Stimulated activated naive B cell treated with anti-CD40 and anti-IgM and Interleukin-4, amounts not matched to agents 10 μg/mL and 1 μg/mL and 100 μg/mL, for 72 hours (primary cell): ENCODE measurements at regions not wholly inside any gene's neighbourhood (a gene's known extent, or its start where the extent isn't known, plus 50 kb on each side); places are given as distances from the start of the nearest gene placed in this dataset.
"Not testable (repeated sequence)": the region's sequence is repeated elsewhere in the genome, so short reads cannot be mapped to it uniquely, and the experiment has no call there.

ENCODE experiments used
- ATAC-seq, 2 donors: fragments of 150-1000 bp; cut with Tn5 transposase; replicated peaks; 2 replicates each; pipeline ENCODE4 v1.10.0; 2021; ENCODE audit warnings: moderate library complexity in 1 of 2
- DNase-seq: peaks from one replicate; pipeline ENCODE4 v3.0.0; 2021
- H3K27ac Mint-ChIP-seq: one replicate; pipeline ENCODE4 v1.8.0; 2022; ENCODE audit warnings: mild to moderate bottlenecking, mixed read lengths
- H3K27me3 Mint-ChIP-seq, 2 donors: one replicate each; pipeline ENCODE4 v1.8.0; 2022; ENCODE audit warnings: mixed read lengths in 2 of 2
- H3K36me3 Mint-ChIP-seq, 2 donors: one replicate each; pipeline ENCODE4 v1.8.0; 2022; ENCODE audit warnings: mixed read lengths in 2 of 2, mild to moderate bottlenecking in 1 of 2
- H3K4me1 Mint-ChIP-seq, 2 donors: one replicate each; pipeline ENCODE4 v1.8.0; 2022; ENCODE audit warnings: mixed read lengths in 2 of 2, mild to moderate bottlenecking in 1 of 2
- H3K4me3 Mint-ChIP-seq, 2 donors: one replicate each; pipeline ENCODE4 v1.8.0; 2022; ENCODE audit warnings: mild to moderate bottlenecking in 2 of 2, mixed read lengths in 2 of 2, moderate library complexity in 1 of 2
- H3K9me3 Mint-ChIP-seq, 2 donors: one replicate each; pipeline ENCODE4 v1.8.0; 2022; ENCODE audit warnings: mixed read lengths in 2 of 2, mild to moderate bottlenecking in 1 of 2

DNA sequence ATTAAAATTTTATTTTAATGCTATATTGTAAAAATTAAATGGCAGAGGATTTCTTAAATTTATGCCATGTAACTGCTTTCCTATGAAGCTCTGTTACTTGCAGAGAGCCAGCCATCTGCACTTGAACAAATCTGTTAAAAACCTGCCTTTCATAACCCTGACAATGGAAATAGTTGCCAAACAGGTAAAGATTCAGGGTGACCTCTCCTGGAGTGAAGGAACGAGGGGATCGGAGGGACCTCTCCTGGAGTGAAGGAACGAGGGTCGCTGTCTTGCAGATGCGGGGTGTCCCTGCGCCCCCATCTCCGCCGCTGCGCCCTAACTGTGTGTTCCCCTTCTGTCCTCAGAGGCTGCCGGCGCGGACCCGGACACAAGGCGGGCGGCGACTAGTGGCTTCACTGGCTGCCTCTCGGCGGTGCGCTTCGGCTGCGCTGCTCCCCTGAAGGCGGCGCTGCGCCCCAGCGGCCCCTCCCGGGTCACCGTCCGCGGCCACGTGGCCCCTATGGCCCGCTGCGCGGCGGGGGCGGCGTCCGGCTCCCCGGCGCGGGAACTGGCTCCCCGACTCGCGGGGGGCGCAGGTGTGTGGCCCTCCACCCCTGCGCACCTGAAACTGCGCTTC lies 295.9 kb upstream of the SPATA31A3 start:
- not testable (repeated sequence) for H3K4me3 Mint-ChIP-seq, H3K4me1 Mint-ChIP-seq, H3K9me3 Mint-ChIP-seq, H3K36me3 Mint-ChIP-seq, H3K27ac Mint-ChIP-seq, DNase-seq, H3K27me3 Mint-ChIP-seq
- ATAC-seq = peak in 1 of 2 donors; percentile 31

DNA sequence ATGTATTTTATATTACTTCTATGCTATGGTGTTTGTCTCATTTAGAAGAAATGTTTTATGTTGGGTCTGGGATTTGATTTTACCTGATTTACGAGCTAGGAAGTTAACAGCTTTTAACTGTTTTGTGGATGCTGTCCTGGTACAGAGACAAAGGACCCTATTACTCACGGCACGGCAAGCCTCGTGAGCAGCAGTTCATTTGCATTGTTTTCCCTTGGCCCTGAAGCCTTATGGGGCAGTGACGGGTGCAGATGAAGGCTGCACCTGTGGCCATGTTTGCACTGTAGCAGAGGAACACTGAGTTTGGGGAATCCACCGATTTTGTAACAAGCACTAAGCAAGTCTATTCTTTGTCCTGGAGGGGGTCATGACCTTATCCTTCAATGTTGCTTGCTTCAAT lies 291.9 kb upstream of the SPATA31A3 start:
- not testable (repeated sequence) for ATAC-seq, H3K4me1 Mint-ChIP-seq, H3K27me3 Mint-ChIP-seq, H3K27ac Mint-ChIP-seq, H3K4me3 Mint-ChIP-seq, H3K9me3 Mint-ChIP-seq, DNase-seq, H3K36me3 Mint-ChIP-seq

DNA sequence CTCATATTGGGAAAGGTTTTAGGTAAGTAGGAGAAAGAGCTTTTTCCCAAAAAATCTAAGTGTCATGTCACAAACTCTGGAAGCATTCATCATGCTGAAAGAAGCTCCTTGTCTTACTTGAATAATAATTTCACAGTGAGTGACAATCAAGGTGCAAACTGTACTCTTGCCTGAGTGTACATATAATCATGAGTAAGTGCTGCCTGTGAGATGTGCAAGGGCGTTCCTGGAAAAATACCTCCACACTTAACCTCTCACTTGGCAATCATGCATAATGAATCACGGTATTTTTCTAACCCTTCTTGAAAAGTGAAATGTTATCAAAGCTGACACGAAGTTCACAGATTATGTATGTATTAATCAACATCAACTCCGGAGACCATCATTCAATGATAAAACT lies 289.2 kb upstream of the SPATA31A3 start:
- H3K27me3 Mint-ChIP-seq, H3K4me3 Mint-ChIP-seq, ATAC-seq, H3K4me1 Mint-ChIP-seq, H3K9me3 Mint-ChIP-seq, H3K36me3 Mint-ChIP-seq, DNase-seq, H3K27ac Mint-ChIP-seq: not testable (repeated sequence)

DNA sequence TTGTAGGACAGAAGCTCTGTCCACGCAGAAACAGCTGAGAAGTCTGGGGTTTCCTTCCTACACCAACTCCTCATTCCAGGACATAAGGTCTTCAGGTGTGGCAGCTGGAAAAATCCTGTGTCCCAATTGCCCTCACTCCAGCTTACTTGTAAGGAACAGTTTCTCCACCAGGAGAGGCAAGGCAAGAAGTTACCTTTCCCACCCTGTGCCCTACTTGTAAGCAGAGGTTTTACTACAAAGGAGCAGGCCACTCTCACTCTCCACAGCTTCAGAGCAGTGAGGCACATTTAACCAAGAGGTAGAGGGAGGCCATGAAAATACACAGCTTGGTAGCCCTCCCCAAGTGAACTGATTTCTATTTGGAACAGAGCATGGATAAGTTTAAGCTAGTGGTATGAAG lies 277.3 kb upstream of the SPATA31A3 start:
- H3K4me1 Mint-ChIP-seq, H3K36me3 Mint-ChIP-seq, H3K4me3 Mint-ChIP-seq, H3K9me3 Mint-ChIP-seq, H3K27me3 Mint-ChIP-seq, ATAC-seq, H3K27ac Mint-ChIP-seq, DNase-seq: not testable (repeated sequence)

DNA sequence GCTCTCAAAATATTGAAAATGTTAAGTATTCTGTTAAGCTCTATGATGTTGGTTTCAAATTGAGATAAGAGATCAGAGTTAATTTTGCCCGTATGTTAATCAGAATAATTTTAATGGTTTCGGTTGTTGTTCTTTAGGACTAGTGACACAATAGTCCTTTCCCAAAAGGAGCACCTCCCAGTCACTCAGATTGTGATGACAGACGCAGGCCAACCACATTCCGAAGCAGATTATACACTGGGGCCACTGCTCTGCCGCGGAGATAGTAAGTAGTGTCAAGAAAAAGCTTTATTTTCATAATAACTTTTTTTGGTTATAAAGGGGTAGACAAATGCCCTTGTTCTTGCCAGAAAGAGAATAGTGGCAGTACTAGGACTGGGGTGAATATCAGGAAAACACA lies 265.5 kb upstream of the SPATA31A3 start:
- not testable (repeated sequence) for H3K4me3 Mint-ChIP-seq, H3K27me3 Mint-ChIP-seq, H3K36me3 Mint-ChIP-seq, ATAC-seq, H3K27ac Mint-ChIP-seq, H3K9me3 Mint-ChIP-seq, H3K4me1 Mint-ChIP-seq, DNase-seq

DNA sequence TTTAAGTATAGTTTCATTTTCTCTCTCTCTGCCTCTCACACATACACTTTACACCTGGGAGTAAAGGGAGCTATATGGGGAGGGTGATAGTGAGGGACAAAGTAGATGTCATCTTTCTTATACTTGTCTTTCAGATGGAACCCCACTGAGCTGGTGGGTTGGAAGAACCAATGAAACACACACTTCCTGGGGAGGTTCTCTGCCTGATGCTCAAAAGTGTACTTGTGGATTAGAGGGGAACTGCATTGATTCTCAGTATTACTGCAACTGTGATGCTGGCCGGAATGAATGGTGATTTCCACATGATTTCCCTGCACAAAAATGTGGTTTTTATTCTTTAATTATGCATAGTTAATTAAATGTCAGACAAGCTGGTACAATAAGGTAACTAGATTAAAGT lies 256.6 kb upstream of the SPATA31A3 start:
- not testable (repeated sequence) for H3K27me3 Mint-ChIP-seq, H3K27ac Mint-ChIP-seq, H3K4me3 Mint-ChIP-seq, H3K9me3 Mint-ChIP-seq, DNase-seq, H3K4me1 Mint-ChIP-seq, ATAC-seq, H3K36me3 Mint-ChIP-seq

DNA sequence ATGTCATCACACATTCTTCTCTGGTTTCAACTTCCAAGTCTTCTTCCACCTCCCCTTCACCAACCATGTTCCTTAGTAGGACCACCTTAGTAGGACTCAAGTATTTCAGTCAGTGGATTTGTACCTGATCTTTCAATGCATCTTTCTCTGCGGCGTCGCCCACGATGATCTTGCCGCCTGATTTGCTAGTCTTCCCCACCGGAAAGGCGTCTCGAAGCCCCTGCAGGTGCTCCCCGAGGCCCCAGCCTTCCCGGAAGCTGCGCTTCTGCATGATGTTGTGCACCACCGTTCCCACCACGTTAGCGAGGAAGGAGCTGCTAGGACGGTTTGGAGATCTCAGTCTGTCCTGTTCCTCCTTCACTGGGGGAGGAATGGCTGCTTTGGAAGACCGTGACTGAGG lies 219.7 kb upstream of the SPATA31A3 start:
- not testable (repeated sequence) for H3K36me3 Mint-ChIP-seq, DNase-seq

DNA sequence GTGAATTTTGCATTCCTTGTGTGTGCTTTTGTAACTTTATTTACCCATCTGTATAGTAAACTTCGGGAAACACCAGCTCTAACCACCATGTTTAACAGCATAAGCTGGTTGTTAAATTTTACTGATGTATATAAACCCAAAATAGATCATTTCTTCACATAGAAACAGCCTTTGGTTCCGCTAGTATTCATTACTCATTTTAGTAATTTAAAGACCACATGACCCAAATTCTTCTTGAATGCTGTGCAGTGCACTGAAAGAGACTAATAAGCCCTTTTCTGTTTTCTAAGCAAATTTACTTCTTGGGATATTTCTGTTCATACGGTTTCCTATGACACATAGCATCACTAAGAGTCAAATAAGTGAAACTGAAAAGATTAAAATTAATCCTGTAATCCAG lies 218.5 kb upstream of the SPATA31A3 start:
- DNase-seq, H3K4me3 Mint-ChIP-seq, ATAC-seq: not testable (repeated sequence)

More for the DNA sequence above, 219.7 kb upstream of the SPATA31A3 start:
- not testable (repeated sequence) for H3K9me3 Mint-ChIP-seq, H3K27me3 Mint-ChIP-seq, H3K4me1 Mint-ChIP-seq, H3K4me3 Mint-ChIP-seq, ATAC-seq, H3K27ac Mint-ChIP-seq

DNA sequence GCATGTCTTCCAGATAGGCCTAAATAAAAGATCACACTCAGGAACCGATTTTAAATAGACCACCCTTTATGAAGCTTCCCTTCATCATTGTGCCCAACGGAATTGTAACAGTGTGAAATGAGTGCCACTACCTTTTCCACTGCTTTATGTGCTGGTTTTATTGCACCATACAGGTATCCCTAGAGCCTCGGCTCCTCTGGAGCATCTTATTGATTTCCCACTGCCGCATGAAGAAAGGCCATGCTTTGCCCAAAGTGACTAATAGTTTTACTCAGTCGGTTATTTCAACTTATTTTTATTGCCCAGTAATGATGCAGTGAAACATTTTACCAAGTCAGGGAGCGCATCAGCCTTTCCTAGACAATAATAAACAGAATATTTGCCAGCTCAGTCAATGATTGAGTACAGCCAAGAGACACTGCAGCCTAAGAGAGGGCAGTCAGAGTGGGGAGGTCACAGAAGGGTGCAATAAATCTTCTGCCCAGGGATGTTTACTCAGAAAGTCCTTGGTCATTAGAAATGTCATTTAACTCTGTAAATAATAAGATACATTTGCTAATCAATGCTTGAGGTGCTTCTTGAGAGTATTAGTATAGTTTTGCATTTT lies 216.6 kb upstream of the SPATA31A3 start:
- ATAC-seq, H3K4me3 Mint-ChIP-seq, H3K27me3 Mint-ChIP-seq, H3K27ac Mint-ChIP-seq, H3K9me3 Mint-ChIP-seq, H3K36me3 Mint-ChIP-seq, H3K4me1 Mint-ChIP-seq, DNase-seq: not testable (repeated sequence)

More for the DNA sequence above, 218.5 kb upstream of the SPATA31A3 start:
- not testable (repeated sequence) for H3K27me3 Mint-ChIP-seq, H3K36me3 Mint-ChIP-seq, H3K27ac Mint-ChIP-seq, H3K9me3 Mint-ChIP-seq, H3K4me1 Mint-ChIP-seq

DNA sequence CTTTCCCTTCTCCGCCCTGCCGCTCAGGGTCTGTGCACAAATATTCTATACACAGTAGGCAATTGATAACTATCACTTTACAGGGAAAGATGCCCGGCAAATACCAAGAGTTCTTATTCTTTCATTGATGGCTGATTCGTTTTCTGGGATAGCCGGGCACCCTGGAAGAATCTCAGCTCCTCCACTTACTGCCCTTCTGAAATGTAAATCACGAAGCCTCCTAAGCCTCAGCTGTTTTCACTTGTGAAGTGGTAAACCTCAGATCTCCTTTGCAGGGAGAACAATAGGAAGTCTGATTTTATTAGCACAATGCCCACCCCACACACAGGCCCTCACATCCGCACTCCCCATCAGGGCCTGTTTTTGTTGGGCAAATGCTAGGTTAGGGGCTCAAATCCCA lies 203.8 kb upstream of the SPATA31A3 start:
- H3K4me3 Mint-ChIP-seq, DNase-seq, H3K9me3 Mint-ChIP-seq, H3K27me3 Mint-ChIP-seq, H3K4me1 Mint-ChIP-seq, ATAC-seq, H3K27ac Mint-ChIP-seq, H3K36me3 Mint-ChIP-seq: not testable (repeated sequence)

DNA sequence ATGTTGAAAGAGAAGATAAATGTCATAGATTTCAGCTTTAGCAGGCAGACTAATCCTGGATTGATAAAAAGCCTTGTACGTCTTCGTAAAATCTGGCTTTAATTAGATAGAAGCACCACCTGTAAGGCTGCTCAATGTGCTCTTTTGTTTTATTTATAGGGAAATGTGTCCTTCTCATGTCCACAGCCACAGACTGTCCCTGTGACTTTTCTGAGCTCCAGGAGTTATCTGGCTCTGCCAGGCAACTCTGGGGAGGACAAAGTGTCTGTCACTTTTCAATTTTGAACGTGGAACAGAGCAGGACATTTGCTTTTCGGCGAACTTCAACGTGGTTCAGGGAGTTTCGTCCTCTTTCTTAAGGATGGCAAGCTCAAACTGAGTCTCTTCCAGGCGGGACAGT lies 203.0 kb upstream of the SPATA31A3 start:
- not testable (repeated sequence) for H3K4me3 Mint-ChIP-seq, ATAC-seq, H3K36me3 Mint-ChIP-seq, DNase-seq, H3K27me3 Mint-ChIP-seq, H3K27ac Mint-ChIP-seq, H3K9me3 Mint-ChIP-seq, H3K4me1 Mint-ChIP-seq

DNA sequence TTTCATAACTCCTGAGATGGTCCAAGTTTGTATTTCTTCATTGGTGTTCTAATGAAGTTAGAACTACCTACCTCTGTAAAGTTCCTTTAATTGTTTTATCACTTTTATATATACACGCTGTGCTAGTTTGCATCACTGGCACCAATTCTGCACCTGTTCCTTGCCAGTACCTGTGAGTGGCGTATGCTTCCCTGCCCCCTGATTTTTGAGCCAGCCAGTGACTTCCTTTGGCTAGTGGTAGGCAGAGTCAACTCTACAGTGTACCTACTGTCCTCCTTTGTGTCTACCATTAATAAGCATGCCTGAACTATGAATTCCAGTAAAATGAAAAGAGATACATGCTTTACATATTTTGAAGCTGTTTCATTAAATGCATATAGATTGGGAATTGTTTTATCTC lies 186.8 kb upstream of the SPATA31A3 start:
- not testable (repeated sequence) for H3K27me3 Mint-ChIP-seq, H3K27ac Mint-ChIP-seq, H3K4me1 Mint-ChIP-seq, H3K36me3 Mint-ChIP-seq, ATAC-seq, DNase-seq, H3K4me3 Mint-ChIP-seq, H3K9me3 Mint-ChIP-seq

DNA sequence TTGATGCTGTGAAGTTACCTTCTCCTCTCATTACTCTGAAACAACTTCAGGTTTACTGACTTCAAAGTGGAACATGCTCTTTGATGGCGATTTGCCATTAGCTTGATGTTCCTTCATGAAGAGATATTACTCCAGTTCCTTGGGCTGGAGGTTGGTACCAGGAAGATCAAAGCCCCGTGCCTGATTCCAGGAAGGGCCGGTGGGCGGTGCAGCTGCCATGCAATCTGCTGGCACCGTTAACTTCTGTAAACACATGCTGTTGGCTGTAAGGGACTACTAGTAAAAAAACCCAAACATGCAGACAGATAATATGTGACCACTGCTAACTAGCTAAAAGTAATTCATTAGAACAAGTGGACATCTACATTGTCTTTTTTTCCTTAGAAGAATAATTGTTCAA lies 182.8 kb upstream of the SPATA31A3 start:
- ATAC-seq, DNase-seq, H3K27ac Mint-ChIP-seq, H3K36me3 Mint-ChIP-seq, H3K4me1 Mint-ChIP-seq, H3K27me3 Mint-ChIP-seq, H3K4me3 Mint-ChIP-seq, H3K9me3 Mint-ChIP-seq: not testable (repeated sequence)

DNA sequence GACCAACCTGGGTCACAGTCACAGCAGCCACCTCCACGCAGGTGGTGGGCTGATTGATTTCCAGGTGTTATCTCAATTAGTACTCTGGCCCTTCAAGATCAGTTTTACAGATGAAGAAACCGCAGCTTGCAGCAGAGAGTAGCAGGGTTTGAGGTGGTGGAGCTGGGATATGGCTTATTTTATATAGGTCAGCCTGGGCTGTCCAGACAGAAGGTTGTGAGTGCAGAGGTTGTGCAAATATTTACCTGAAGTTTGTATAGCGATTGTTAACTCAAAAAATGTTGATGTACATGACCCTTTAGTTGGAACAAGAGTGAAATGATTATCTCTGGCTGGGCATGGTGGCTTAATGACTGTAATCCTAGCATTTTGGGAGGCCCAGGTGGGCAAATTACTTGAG lies 179.4 kb upstream of the SPATA31A3 start:
- ATAC-seq = not testable (repeated sequence)

DNA sequence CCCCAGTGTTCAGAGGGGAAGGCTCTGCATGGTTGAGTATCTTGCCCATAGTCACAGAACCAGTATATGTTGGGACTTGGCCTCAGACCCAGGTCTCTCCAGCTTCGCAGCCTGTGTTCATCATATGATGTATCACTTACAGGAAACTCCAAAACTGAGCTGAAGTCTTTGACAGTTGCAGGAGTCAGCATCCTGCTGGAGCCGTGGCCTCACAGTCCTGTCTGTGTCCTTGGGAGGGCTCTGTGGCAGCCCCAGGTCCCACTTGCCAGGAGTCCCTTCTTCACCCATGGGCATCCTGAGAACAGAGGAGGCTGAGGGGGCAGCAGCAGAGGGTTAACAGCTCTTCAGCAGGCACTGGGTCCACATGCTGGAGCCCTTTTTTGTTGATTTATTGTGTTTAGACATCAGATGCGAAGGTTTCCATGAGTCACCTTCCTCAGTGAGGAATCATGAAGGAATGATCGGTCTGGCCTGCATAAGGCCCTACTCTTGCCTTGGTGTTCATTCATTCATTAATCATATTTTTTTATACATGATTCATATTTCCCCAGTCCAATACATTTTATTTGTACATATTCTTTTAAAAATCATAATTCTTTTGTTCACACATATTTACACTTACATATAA lies 176.3 kb upstream of the SPATA31A3 start:
- H3K36me3 Mint-ChIP-seq = not testable (repeated sequence)

More for the DNA sequence above, 179.4 kb upstream of the SPATA31A3 start:
- H3K9me3 Mint-ChIP-seq, DNase-seq, H3K4me1 Mint-ChIP-seq, H3K27me3 Mint-ChIP-seq, H3K27ac Mint-ChIP-seq, H3K36me3 Mint-ChIP-seq, H3K4me3 Mint-ChIP-seq: not testable (repeated sequence)

More for the DNA sequence above, 176.3 kb upstream of the SPATA31A3 start:
- H3K4me1 Mint-ChIP-seq, H3K4me3 Mint-ChIP-seq, ATAC-seq, DNase-seq, H3K27ac Mint-ChIP-seq, H3K9me3 Mint-ChIP-seq, H3K27me3 Mint-ChIP-seq: not testable (repeated sequence)
